HG02763 (cell line): ENCODE measurements at regions not wholly inside any gene's neighbourhood (a gene's known extent, or its start where the extent isn't known, plus 50 kb on each side); places are given as distances from the start of the nearest gene placed in this dataset.

Experiments
- ATAC-seq: cut with Tn5 transposase; IDR thresholded peaks from one replicate; pipeline ENCODE4 v1.9.1; 2021; ENCODE audit warnings: mild to moderate bottlenecking, moderate library complexity; ENCODE audit not compliant: unreplicated experiment

DNA sequence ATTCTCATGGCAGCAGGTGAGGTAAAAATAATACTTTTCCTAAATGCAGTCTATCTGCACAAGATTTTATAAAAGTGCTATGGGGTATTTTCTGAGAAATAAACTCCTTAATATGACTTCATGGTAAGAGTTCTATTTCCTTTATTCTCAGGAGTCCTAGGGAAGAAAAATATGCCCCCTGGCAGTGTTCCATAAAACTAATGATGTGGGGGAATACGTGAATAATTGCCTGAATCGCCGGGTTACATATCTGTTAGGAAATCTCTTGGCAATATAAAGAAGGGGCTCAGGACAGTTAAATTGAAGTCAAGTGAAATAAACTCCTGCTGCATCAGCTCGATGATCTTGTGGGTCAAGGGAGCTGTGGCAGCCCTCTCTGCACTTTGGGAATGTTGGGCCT lies 229.7 kb downstream of the MAFB start:
- ATAC-seq, result no peak

- ATAC-seq, result no peak
Measured at GRCh38 chr20:40457404-40457803, 231.6 kb downstream of the MAFB start.

DNA sequence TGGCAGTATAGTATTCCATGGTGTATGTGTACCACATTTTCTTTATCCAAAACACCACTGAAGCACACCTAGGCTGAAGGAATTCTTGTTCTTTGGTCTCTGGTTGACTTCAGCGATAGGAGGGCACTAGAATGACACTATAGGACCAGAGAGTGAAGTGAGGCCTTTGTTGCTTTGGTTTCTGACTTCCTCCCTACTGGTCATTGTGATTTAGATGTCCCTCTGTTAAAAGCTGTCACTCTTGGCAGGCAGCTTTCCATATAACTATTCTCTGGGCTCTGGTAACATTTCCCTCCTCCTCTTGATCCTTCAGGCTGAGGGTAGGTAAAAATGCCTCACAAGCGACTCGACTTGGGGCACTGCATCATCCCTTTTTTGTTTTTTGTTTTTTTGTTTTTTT lies 236.3 kb downstream of the MAFB start:
- no peak for ATAC-seq

DNA sequence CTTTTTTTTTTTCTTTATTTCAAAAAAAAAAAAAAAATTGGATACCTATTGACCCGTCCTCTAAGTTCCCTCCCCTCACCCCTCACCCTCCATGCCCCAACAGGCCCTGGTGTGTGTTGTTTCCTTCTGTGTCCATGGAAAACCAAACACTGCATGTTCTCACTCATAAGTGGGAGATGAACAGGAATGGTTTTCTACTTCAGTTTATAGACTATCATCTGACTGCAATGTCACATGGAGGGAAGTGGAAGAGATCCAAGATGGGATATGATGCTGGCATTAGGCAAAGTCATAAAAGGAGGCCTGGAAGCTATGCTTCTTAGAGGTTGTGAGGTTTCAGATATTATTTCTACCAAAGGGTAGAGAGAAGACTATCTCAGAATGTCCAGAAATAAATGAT lies 237.5 kb downstream of the MAFB start:
- no peak for ATAC-seq

DNA sequence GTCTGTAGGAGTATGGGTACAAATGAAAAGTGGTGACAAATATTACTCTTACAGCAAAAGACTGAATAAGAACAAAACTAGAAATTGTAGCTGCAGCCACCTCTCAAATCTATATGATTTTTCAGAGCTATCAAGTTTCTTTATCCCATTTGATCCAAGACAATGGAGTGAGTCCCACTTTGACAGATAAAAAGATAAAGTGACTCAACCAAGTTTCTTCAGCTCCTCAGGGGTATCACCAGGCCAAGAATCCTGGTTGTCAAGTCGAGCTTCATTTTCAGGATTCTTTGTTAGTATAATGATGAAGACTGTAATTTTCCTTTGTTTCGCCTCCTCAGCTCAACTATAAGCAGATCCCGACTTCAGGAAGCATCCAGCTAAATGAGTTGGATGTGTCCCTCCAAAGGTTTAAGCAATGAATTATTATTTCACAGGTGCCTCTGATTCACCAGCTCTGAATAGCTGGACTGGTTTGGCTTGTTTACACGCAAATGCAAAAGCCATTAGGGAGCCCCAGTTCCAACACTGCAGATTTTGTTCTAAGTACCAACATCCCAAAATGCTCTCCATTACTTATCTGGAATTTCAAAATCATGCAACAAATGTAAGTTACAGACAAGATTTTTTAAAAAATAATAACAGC lies 238.9 kb downstream of the MAFB start:
- ATAC-seq, result no peak

- no peak for ATAC-seq
Measured at GRCh38 chr20:40449144-40449690, 239.8 kb downstream of the MAFB start.

GRCh38 chr20:40446888-40447287 lies 242.1 kb downstream of the MAFB start:
- ATAC-seq, result no peak

- ATAC-seq, result no peak
Measured at GRCh38 chr20:40444516-40444915, 244.5 kb downstream of the MAFB start.

DNA sequence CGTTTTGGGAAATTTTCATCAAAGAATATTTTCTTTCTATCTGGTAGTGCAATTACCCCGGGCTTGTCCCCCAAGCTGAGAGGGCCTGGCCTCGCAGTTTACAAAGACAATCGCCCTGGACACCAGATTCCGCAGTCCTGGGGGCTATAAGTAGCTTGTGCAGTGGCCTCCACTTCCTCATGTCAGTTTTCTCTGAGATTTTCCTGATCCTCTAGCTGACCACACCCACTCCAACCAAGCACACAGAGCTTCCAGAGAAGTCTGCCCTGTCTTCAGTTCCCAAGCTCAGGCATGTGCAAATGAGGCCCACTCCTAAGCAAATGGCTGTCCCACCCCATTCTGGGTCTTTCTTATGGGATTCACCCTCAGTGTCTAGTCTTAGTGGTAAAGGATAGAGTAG lies 245.3 kb downstream of the MAFB start:
- ATAC-seq, result no peak

DNA sequence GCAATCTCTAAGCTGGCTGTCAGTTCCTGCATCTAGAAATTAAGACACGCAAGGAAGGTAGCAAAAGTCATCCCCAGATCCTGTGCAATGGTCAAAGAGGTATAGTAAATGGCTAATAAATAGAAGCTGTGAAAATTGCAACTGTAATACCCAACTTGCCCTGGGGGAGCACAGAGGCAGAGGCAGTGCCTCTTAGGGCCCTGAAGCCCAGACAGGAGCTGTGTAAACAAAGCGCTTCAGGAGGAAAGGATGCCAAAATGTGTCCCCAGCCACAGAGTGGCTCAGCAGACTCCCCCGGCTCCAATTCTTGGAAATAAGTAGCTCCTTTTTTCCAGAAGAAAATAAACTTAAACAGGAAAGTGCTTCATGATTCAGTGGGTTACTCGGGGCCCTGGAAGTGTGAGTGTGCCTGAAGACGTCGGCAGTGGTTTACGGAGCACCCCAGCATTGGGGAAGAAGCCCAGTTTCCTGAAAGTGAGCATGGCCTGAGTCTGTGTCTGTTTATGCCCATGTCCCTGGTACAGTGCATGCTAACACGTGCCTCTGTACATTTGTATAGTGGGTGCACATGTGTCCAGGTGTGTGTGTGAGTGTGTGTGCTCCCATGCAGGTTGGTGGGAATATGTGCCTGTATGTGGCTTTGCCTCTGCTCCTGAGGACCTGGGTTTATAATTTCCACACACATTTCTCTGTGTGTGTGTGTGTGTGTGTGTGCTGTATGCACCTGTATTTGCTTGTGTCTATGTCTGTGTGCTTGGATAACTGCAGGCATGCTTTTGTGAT lies 246.7 kb downstream of the MAFB start:
- ATAC-seq, result no peak

DNA sequence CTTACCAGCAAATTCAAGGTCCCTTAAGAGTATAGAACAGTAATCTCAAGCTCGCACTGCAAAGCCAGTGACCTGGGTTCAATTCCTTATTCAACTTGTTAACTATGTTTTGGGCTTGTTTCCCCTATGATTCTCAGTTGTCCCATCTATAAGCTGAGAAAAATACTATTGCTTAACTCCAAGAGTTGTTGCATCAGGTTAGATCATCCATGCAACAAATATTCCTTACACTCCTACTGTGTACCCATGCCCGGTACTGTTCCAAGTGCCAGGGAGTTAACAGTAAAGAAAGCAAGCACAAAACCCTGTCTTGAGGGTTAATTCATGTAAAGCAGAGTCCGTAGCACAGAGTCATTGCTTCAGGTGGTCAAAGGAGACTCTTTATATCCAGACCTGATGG lies 247.3 kb downstream of the MAFB start:
- ATAC-seq, result no peak

- ATAC-seq, result no peak
Measured at GRCh38 chr20:40438161-40438830, 250.7 kb downstream of the MAFB start.

DNA sequence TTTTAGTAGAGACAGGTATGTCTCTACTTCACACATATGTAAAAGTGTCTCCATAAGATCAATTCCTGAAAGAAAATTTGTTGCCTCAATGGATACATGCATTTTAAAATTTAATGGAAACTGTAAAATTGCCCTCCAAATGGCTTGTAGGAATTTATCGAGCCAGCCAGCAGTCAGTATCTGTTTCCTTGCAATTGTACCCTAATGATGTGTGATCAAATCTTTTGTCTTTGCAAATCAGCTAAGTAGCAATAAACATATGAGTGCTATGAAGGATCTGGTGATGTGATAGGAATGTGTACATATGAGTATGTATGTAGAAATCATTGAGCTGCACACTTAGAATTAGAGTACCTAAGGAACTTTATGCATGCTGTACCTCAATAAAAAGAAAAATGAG lies 253.0 kb downstream of the MAFB start:
- no peak for ATAC-seq

GRCh38 chr20:40435146-40435895 lies 253.7 kb downstream of the MAFB start:
- ATAC-seq, result no peak

DNA sequence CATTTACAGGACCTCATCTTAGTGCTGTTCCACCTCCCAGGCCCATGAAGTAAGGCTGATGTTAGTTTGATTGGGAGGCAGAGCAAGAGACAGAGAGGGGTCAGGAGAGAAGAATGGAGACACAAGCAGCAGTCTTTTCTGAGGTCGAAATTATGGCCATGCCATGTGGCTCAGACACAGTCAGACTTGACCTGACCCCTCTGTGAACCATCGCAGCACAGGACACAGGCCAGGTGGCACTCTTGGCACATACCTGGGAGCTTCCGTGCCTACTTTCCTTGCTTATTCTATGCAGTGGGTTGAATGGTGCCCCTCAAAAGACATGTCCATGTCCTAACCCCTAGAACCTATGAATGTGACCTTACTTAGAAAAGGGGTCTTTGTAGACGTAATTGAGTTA lies 254.9 kb downstream of the MAFB start:
- no peak for ATAC-seq

DNA sequence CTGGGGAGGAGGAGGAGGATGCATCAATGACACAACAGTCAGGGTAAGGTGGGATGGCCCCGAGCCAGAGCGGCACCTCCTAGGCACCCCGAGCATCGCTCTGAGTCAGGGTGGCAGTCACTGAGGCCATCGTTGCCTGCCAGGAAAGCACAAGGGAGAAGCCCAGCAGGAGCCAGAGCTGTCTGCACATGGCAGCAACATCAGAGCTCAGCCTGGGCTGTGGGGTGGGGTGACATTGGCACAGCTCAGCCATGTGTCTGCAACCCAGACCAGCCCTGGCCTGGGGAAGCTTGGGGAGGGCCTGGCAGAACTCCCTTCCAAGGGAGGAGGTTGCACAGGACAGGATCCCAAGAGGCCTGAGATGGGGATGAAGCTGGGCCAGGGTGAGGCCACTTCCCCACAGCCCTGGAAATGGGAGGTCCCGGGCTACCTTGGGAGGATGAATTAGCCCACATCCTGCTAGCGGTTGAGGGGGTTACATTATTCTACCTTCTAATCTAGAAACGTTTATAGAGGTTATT lies 255.6 kb downstream of the MAFB start:
- no peak for ATAC-seq

- no peak for ATAC-seq
Measured at GRCh38 chr20:40431611-40432010, 257.4 kb downstream of the MAFB start.

DNA sequence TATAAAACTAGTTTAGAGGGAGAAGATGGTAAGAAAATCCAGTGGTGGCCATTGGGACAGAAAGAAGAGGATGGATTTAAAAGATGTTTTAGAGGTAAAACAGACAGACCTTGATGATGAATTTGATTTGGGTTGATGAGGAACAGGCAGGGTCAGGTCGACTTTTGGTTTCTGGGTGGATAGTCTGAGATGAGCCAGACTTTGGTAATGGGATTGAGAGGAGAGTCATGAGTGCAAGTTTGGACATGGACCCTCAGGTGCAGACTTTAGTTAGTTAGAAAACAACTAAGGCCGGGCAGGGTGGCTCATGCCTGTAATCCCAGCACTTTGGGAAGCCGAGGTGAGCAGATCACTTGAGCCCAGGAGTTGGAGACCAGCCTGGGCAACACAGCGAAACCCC lies 257.9 kb downstream of the MAFB start:
- no peak for ATAC-seq

DNA sequence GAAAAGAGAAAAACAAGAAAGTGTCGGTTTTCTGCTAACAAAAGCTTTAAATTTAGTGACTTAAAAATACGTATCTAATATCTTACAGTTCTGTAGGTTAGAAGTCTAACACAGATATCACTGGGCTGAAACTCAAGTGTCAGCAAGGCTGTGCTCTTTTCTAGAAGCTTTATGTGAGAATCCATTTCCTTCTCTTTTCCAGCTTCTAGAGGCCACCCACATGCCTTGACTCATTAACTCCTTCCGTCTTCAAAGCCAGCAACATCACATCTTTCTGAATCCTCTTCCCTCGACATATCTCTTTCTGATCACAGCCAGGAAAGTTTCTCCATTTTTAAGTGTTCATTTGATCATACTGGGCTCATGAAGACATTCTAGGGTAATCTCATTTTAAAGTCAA lies 262.0 kb downstream of the MAFB start:
- ATAC-seq, result no peak

- ATAC-seq, result no peak
Measured at GRCh38 chr20:40424695-40425094, 264.3 kb downstream of the MAFB start.

GRCh38 chr20:40422656-40423055 lies 266.4 kb downstream of the MAFB start:
- ATAC-seq, result no peak
